ENCODE measurements at regions not wholly inside any gene's neighbourhood (a gene's known extent, or its start where the extent isn't known, plus 50 kb on each side); places are given as distances from the start of the nearest gene placed in this dataset.

DNA sequence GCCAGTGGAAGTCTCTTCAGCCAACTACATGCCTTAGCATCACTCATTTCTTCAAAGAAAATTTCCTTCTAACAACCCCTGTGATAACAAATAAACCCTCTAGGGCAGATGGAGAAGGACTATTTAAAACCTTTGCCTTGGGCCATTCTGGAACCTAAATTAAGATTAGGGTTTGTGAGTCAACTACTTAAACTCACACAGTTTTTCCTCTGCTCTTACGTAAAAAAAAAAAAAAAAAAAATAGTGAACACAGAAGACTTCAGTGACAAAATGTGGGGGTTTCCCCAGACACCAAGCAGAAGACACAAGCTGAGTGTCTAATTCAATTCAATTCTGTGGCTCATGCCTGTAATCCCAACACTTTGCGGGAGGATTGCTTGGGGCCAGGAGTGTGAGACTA, 65.8 kb upstream of the ERCC6L2 start:
- TF ChIP-seq, protein P1, sequence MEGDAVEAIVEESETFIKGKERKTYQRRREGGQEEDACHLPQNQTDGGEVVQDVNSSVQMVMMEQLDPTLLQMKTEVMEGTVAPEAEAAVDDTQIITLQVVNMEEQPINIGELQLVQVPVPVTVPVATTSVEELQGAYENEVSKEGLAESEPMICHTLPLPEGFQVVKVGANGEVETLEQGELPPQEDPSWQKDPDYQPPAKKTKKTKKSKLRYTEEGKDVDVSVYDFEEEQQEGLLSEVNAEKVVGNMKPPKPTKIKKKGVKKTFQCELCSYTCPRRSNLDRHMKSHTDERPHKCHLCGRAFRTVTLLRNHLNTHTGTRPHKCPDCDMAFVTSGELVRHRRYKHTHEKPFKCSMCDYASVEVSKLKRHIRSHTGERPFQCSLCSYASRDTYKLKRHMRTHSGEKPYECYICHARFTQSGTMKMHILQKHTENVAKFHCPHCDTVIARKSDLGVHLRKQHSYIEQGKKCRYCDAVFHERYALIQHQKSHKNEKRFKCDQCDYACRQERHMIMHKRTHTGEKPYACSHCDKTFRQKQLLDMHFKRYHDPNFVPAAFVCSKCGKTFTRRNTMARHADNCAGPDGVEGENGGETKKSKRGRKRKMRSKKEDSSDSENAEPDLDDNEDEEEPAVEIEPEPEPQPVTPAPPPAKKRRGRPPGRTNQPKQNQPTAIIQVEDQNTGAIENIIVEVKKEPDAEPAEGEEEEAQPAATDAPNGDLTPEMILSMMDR (IDR thresholded peaks at IDR 0.05) = no peak
- TF ChIP-seq POLR2A (IDR thresholded peaks at IDR 0.05) = no peak
- TF ChIP-seq EP300 (IDR thresholded peaks at IDR 0.05) = no peak
